Vagina (tissue), 2 donors: ENCODE measurements at regions not wholly inside any gene's neighbourhood (a gene's known extent, or its start where the extent isn't known, plus 50 kb on each side); places are given as distances from the start of the nearest gene placed in this dataset.

Experiments
- DNase-seq, 2 donors: peaks; one replicate each; pipeline ENCODE4 v3.0.0-alpha.2; 2017; ENCODE audit errors: extremely low spot score in 2 of 2
- H3K27ac ChIP-seq: fragments of 200-600 bp; sonication (generic); one replicate; pipeline ENCODE4 v1.5.1; 2019
- H3K27me3 ChIP-seq: fragments of 200-600 bp; sonication (generic); one replicate; pipeline ENCODE4 v1.5.1; 2019
- H3K36me3 ChIP-seq, 2 donors: fragments of 200-600 bp; sonication (generic); one replicate each; pipeline ENCODE4 v1.5.1; 2017 to 2019
- H3K4me1 ChIP-seq: fragments of 200-600 bp; sonication (generic); one replicate; pipeline ENCODE4 v1.5.1; 2019
- H3K4me3 ChIP-seq, 2 donors: fragments of 200-600 bp; sonication (generic); 1 replicate in 1 of 2; 2 replicates in 1 of 2; pipeline ENCODE4 v1.5.1; 2016 to 2019
- H3K9me3 ChIP-seq: fragments of 200-600 bp; sonication (generic); one replicate; pipeline ENCODE4 v1.5.1; 2019
- CTCF ChIP-seq, 3 experiments: fragments of 450-650 bp in 2 of 3; fragments of 200-600 bp in 1 of 3; sonication (generic) in 1 of 3; IDR thresholded peaks; one replicate each; pipeline ENCODE4 v1.5.1; 2017 to 2019; ENCODE audit warnings: antibody characterized with exemption in 3 of 3, mild to moderate bottlenecking in 2 of 3, moderate library complexity in 2 of 3
- POLR2A ChIP-seq, 2 donors: fragments of 450-650 bp; IDR thresholded peaks; one replicate each; pipeline ENCODE4 v1.6.1; 2017; ENCODE audit warnings: antibody characterized with exemption in 2 of 2, mild to moderate bottlenecking in 2 of 2, moderate library complexity in 2 of 2
- POLR2AphosphoS5 ChIP-seq, 2 donors: sonication (generic); formaldehyde crosslinking; IDR thresholded peaks; one replicate each; pipeline ENCODE4 v1.9.0; 2017; ENCODE audit warnings: antibody characterized with exemption in 2 of 2, mild to moderate bottlenecking in 2 of 2, low read depth in 1 of 2; ENCODE audit not compliant: insufficient read depth in 1 of 2
- intact Hi-C: fragments of 100-400 bp; cut with DNase I; formaldehyde crosslinking; loops from one replicate; pipeline ENCODE4 v1.15.1; 2023

DNA sequence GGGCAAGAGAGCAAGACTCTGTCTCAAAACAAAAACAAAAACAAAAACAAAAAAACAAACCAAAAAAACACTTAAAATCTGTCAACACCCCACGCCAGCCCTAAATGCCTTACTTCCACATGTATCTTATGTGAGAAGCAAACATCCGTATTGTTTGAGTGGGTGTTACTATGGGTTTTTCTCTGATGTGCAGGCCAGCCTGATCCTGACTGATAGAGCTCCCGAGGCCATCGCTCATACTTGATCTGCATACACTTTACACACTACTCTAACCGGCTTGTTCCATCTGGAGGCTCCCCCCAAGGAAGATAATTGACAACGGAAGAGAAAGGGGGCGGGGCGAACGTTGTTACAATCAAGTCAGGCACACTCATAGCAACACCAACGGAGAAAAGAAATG is 237.4 kb downstream of the TBL1XR1 start:
- H3K9me3 ChIP-seq, result no peaks in the 10 kb centered on the region
- H3K36me3 ChIP-seq, result no peaks in the 10 kb centered on the region
- no peaks in the 10 kb centered on the region for H3K4me1 ChIP-seq
- no peak overlapping the region for H3K27ac ChIP-seq
- TF ChIP-seq POLR2A (IDR thresholded peaks at IDR 0.05), result no peak
- no peak for TF ChIP-seq POLR2AphosphoS5 (IDR thresholded peaks at IDR 0.05; ENCODE audit: insufficient read depth in 1 of 2, low read depth in 1 of 2)
- TF ChIP-seq CTCF (IDR thresholded peaks at IDR 0.05), result no peak
- H3K4me3 ChIP-seq, result no peak overlapping the region
- DNase-seq, result no peak
- intact Hi-C loops, result no loop called here
- no peaks in the 10 kb centered on the region for H3K27me3 ChIP-seq

GRCh38 chr3:176958560-176958959 is 238.7 kb downstream of the TBL1XR1 start:
- no peaks in the 10 kb centered on the region for H3K36me3 ChIP-seq
- no peaks in the 10 kb centered on the region for H3K27me3 ChIP-seq
- no peaks in the 10 kb centered on the region for H3K9me3 ChIP-seq
- peaks cover 11% of the 10 kb centered on the region for H3K4me1 ChIP-seq
- no peak overlapping the region for H3K4me3 ChIP-seq
- no peak for TF ChIP-seq POLR2A (IDR thresholded peaks at IDR 0.05)
- no peak for TF ChIP-seq CTCF (IDR thresholded peaks at IDR 0.05)
- TF ChIP-seq POLR2AphosphoS5 (IDR thresholded peaks at IDR 0.05; ENCODE audit: insufficient read depth in 1 of 2, low read depth in 1 of 2), result no peak
- intact Hi-C loops, result no loop called here
- DNase-seq, result no peak
- no peak overlapping the region for H3K27ac ChIP-seq

- Histone ChIP-seq H3K27ac (no peak overlapping the region), H3K4me1 (peaks cover 27% of the 10 kb centered on the region), H3K36me3 (no peaks in the 10 kb centered on the region), H3K4me3 (no peak overlapping the region), H3K27me3 (no peaks in the 10 kb centered on the region), H3K9me3 (no peaks in the 10 kb centered on the region)
- no peak for DNase-seq
- intact Hi-C loops, result no loop called here
- TF ChIP-seq CTCF (IDR thresholded peaks at IDR 0.05) (no peak), POLR2A (IDR thresholded peaks at IDR 0.05) (no peak), POLR2AphosphoS5 (IDR thresholded peaks at IDR 0.05; ENCODE audit: insufficient read depth in 1 of 2, low read depth in 1 of 2) (no peak)
Observed at GRCh38 chr3:176954517-176954916, 242.8 kb downstream of the TBL1XR1 start.

- Histone ChIP-seq H3K36me3 (no peaks in the 10 kb centered on the region), H3K27me3 (no peaks in the 10 kb centered on the region), H3K4me1 (peaks cover 27% of the 10 kb centered on the region), H3K27ac (peak overlapping the region; percentile 11), H3K9me3 (no peaks in the 10 kb centered on the region), H3K4me3 (no peak overlapping the region)
- intact Hi-C loops, result no loop called here
- TF ChIP-seq POLR2AphosphoS5 (IDR thresholded peaks at IDR 0.05; ENCODE audit: insufficient read depth in 1 of 2, low read depth in 1 of 2) (peak in 1 of 2 donors; percentile 60), POLR2A (IDR thresholded peaks at IDR 0.05) (no peak)
- no peak for DNase-seq
Observed at GRCh38 chr3:176953106-176954060, 243.9 kb downstream of the TBL1XR1 start.

DNA sequence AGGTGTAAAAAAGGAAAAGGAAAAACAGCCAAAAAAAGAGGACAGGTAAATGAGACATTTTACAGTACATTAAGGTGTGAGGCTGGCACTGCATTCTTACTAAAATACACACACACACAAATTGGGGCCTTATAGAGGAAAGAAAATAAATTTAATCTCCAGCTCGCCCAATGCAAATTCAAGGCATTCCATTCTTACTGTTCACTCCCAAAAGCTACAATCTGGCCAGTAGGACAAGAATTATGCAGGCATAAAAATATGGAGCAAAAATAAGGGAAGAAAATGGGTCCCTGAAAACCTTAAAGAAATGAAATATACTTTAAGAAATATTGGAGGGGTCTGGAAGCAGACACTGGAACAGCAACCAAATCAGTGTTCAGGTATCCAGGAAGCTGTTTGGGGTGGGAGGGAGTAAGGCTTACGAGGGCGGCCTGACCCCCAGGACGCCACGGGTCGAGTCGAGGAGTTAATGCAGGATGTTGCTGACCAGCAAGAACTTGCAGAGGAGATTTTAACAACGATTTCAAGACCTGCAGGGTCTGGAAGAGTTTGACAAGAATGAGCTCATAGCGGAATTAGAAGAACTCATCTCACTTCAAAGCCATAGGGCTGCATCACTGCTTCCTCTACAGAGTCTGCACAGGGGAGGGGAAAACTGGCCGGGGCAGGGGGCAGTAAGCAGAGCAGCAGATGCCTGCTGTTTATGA is 245.5 kb downstream of the TBL1XR1 start:
- no peak overlapping the region for H3K27ac ChIP-seq
- no peaks in the 10 kb centered on the region for H3K36me3 ChIP-seq
- DNase-seq, result no peak
- TF ChIP-seq CTCF (IDR thresholded peaks at IDR 0.05), result no peak
- no peak for TF ChIP-seq POLR2A (IDR thresholded peaks at IDR 0.05)
- TF ChIP-seq POLR2AphosphoS5 (IDR thresholded peaks at IDR 0.05; ENCODE audit: insufficient read depth in 1 of 2, low read depth in 1 of 2), result no peak
- peaks cover 27% of the 10 kb centered on the region for H3K4me1 ChIP-seq
- H3K4me3 ChIP-seq, result no peak overlapping the region
- H3K9me3 ChIP-seq, result no peaks in the 10 kb centered on the region
- no peaks in the 10 kb centered on the region for H3K27me3 ChIP-seq
- intact Hi-C loops, result no loop called here
